IMR-90 (cell line): ENCODE measurements at regions not wholly inside any gene's neighbourhood (a gene's known extent, or its start where the extent isn't known, plus 50 kb on each side); places are given as distances from the start of the nearest gene placed in this dataset.

ENCODE experiments used
- ATAC-seq: fragments of 200-7000 bp; cut with Tn5 transposase; 2 replicates; pipeline ENCODE4 v1.9.1; 2020; ENCODE audit warnings: low read depth, mild to moderate bottlenecking, moderate library complexity
- BruUV-seq: library from RNA; stranded (reverse); fragments of 400-500 nt; replicated peaks from 2 replicates; lab custom pipeline; 2021; lab: Mats Ljungman, UMichigan
- CTCF ChIA-PET: fragments of 300-600 bp; formaldehyde crosslinking; extraction: SDS; loops from one replicate; lab custom pipeline; 2021; ENCODE audit warnings: antibody characterized with exemption; lab: Yijun Ruan, JAX
- POLR2A ChIA-PET: fragments of 300-600 bp; sonication (Branson Sonifier 250); formaldehyde crosslinking; loops from one replicate; lab custom pipeline; 2022; ENCODE audit warnings: antibody characterized with exemption; ENCODE audit not compliant: unreplicated experiment; lab: Charles Lee
- DNase-seq: peaks from one replicate; pipeline ENCODE4 v3.0.0; 2013
- H2AFZ ChIP-seq: replicated peaks from 2 replicates; pipeline ENCODE3; 2013; ENCODE audit warnings: low read length, mild to moderate bottlenecking; ENCODE audit not compliant: poor library complexity
- H2AK5ac ChIP-seq: 2 replicates; pipeline ENCODE4 v1.6.1; 2013; ENCODE audit warnings: low read depth, low read length, inconsistent platforms
- H2AK9ac ChIP-seq: replicated peaks from 2 replicates; pipeline ENCODE3; 2013; ENCODE audit warnings: mild to moderate bottlenecking, low read depth, low read length, moderate library complexity; ENCODE audit not compliant: poor library complexity
- H2BK120ac ChIP-seq: 2 replicates; pipeline ENCODE4 v1.6.1; 2013; ENCODE audit warnings: low read depth, low read length, inconsistent platforms
- H2BK15ac ChIP-seq: 3 replicates; pipeline ENCODE4 v1.6.1; 2013; ENCODE audit warnings: low read depth, low read length, inconsistent platforms
- H2BK20ac ChIP-seq: 2 replicates; pipeline ENCODE4 v1.6.1; 2013; ENCODE audit warnings: low read depth, mild to moderate bottlenecking, inconsistent platforms, low read length, moderate library complexity
- H2BK5ac ChIP-seq: 2 replicates; pipeline ENCODE4 v1.6.1; 2013; ENCODE audit warnings: mild to moderate bottlenecking, low read depth, low read length, inconsistent platforms; ENCODE audit not compliant: poor library complexity, severe bottlenecking
- H3K14ac ChIP-seq: replicated peaks from 2 replicates; pipeline ENCODE4 v1.6.1; 2013; ENCODE audit warnings: low read depth, low read length, inconsistent platforms
- H3K18ac ChIP-seq: 2 replicates; pipeline ENCODE4 v1.6.1; 2013; ENCODE audit warnings: low read depth, low read length, control low read depth
- H3K23ac ChIP-seq: 2 replicates; pipeline ENCODE4 v1.6.1; 2013; ENCODE audit warnings: low read depth, low read length, inconsistent platforms
- H3K27ac ChIP-seq: 2 replicates; pipeline ENCODE4 v1.5.1; 2013; ENCODE audit warnings: mild to moderate bottlenecking, control low read depth, low read length; ENCODE audit not compliant: insufficient read depth
- H3K27me3 ChIP-seq: 2 replicates; pipeline ENCODE4 v1.6.1; 2013; ENCODE audit warnings: low read length; ENCODE audit not compliant: control insufficient read depth, insufficient read depth
- H3K36me3 ChIP-seq: 2 replicates; pipeline ENCODE4 v1.6.1; 2013; ENCODE audit warnings: low read length, mixed read lengths; ENCODE audit not compliant: control insufficient read depth, insufficient read depth
- H3K4ac ChIP-seq: 2 replicates; pipeline ENCODE4 v1.6.1; 2013; ENCODE audit warnings: low read depth, low read length, inconsistent platforms
- H3K4me1 ChIP-seq: 2 replicates; pipeline ENCODE4 v1.6.1; 2013; ENCODE audit warnings: low read length, mixed read lengths; ENCODE audit not compliant: control insufficient read depth, insufficient read depth
- H3K4me2 ChIP-seq: 2 replicates; pipeline ENCODE4 v1.6.1; 2013; ENCODE audit warnings: low read depth, mild to moderate bottlenecking, control low read depth, low read length, moderate library complexity
- H3K4me3 ChIP-seq: 2 replicates; pipeline ENCODE4 v1.5.1; 2013; ENCODE audit warnings: low read depth, mild to moderate bottlenecking, control low read depth, low read length, moderate library complexity; ENCODE audit not compliant: insufficient read depth
- H3K56ac ChIP-seq: 2 replicates; pipeline ENCODE4 v1.6.1; 2013; ENCODE audit warnings: low read length, inconsistent platforms; ENCODE audit not compliant: insufficient read depth; ENCODE audit errors: extremely low read depth
- H3K79me1 ChIP-seq, 2 experiments: 2 replicates each; pipeline ENCODE4 v1.6.1; 2013; ENCODE audit warnings: low read length in 2 of 2, inconsistent platforms in 1 of 2, low read depth in 1 of 2
- H3K9ac ChIP-seq: 2 replicates; pipeline ENCODE4 v1.6.1; 2013; ENCODE audit warnings: low read depth, low read length, control low read depth
- H3K9me1 ChIP-seq: 2 replicates; pipeline ENCODE4 v1.6.1; 2013; ENCODE audit warnings: low read length, inconsistent platforms; ENCODE audit not compliant: insufficient read depth
- H3K9me3 ChIP-seq: 2 replicates; pipeline ENCODE4 v1.6.1; 2013; ENCODE audit warnings: low read length; ENCODE audit not compliant: control insufficient read depth, insufficient read depth
- H4K20me1 ChIP-seq: 2 replicates; pipeline ENCODE4 v1.6.1; 2013; ENCODE audit warnings: low read length, inconsistent platforms; ENCODE audit not compliant: insufficient read depth
- H4K5ac ChIP-seq: 2 replicates; pipeline ENCODE4 v1.6.1; 2013; ENCODE audit warnings: mild to moderate bottlenecking, low read depth, low read length, control low read depth
- H4K8ac ChIP-seq, 2 experiments: 2 replicates each; pipeline ENCODE4 v1.6.1; 2013; ENCODE audit warnings: low read depth in 2 of 2, low read length in 2 of 2, control low read depth in 1 of 2, inconsistent platforms in 1 of 2
- H4K91ac ChIP-seq: 2 replicates; pipeline ENCODE4 v1.6.1; 2013; ENCODE audit warnings: low read depth, low read length, inconsistent platforms; ENCODE audit not compliant: insufficient read depth
- BHLHE40 ChIP-seq: fragments of 150-350 bp; IDR thresholded peaks from 2 replicates; pipeline ENCODE4 v1.6.1; 2016; ENCODE audit warnings: mild to moderate bottlenecking, low read depth, low read length
- CEBPB ChIP-seq: IDR thresholded peaks from 2 replicates; pipeline ENCODE4 v1.6.1; 2012; ENCODE audit warnings: low read depth, low read length, improper control_type of control experiment
- CTCF ChIP-seq: conservative IDR thresholded peaks from 2 replicates; pipeline ENCODE4 v1.5.1; 2012; ENCODE audit warnings: mild to moderate bottlenecking, low read depth, low read length, improper control_type of control experiment
- ELK1 ChIP-seq: fragments of 150-350 bp; IDR thresholded peaks from 2 replicates; pipeline ENCODE4 v1.6.1; 2016; ENCODE audit warnings: low read depth, mild to moderate bottlenecking, low read length, moderate library complexity, borderline replicate concordance
- MAFK ChIP-seq: IDR thresholded peaks from 2 replicates; pipeline ENCODE4 v1.6.1; 2012; ENCODE audit warnings: low read depth, low read length, improper control_type of control experiment
- MAZ ChIP-seq: IDR thresholded peaks from 2 replicates; pipeline ENCODE4 v1.6.1; 2012; ENCODE audit warnings: low read depth, mild to moderate bottlenecking, low read length, improper control_type of control experiment, moderate library complexity, borderline replicate concordance
- RAD21 ChIP-seq: IDR thresholded peaks from 2 replicates; pipeline ENCODE4 v1.6.1; 2012; ENCODE audit warnings: low read length, improper control_type of control experiment
- RCOR1 ChIP-seq: IDR thresholded peaks from 2 replicates; pipeline ENCODE4 v1.6.1; 2012; ENCODE audit warnings: mild to moderate bottlenecking, low read length, improper control_type of control experiment; ENCODE audit not compliant: insufficient replicate concordance
- RFX5 ChIP-seq: IDR thresholded peaks from 2 replicates; pipeline ENCODE4 v1.8.0; 2012; ENCODE audit warnings: low read depth, mild to moderate bottlenecking, low read length, moderate library complexity
- WGBS, 2 experiments: methylation state at CpG; one replicate each; pipeline versions ENCODE4 v1.1.5 to v1.1.7; 2013; ENCODE audit warnings: missing lambda C conversion rate in 2 of 2; ENCODE audit not compliant: insufficient read length in 1 of 2; ENCODE audit errors: extremely low coverage in 2 of 2; 5-methylcytosine and 5-hydroxymethylcytosine counted together
- dilution Hi-C: fragments of 300-500 bp; cut with HindIII; formaldehyde crosslinking; loops from one replicate; pipeline ENCODE4 v1.14.3; 2018; ENCODE audit warnings: low sequenced_read_pairs; ENCODE audit not compliant: unreplicated experiment
- in situ Hi-C: fragments of 300-500 bp; cut with MboI; formaldehyde crosslinking; loops from 3 replicates; pipeline ENCODE4 v1.14.3; 2019; ENCODE audit warnings: low sequenced_read_pairs, inconsistent platforms, mixed read lengths
- intact Hi-C: fragments of 100-400 bp; cut with micrococcal nuclease; formaldehyde crosslinking; loops from 2 replicates; pipeline ENCODE4 v1.10.0; 2022
- TF ChIP-seq, protein P1 (sequence below): fragments of 150-350 bp; IDR thresholded peaks from 2 replicates; pipeline ENCODE4 v1.6.1; 2017; ENCODE audit warnings: mild to moderate bottlenecking, antibody characterized with exemption, low read length, low read depth

DNA sequence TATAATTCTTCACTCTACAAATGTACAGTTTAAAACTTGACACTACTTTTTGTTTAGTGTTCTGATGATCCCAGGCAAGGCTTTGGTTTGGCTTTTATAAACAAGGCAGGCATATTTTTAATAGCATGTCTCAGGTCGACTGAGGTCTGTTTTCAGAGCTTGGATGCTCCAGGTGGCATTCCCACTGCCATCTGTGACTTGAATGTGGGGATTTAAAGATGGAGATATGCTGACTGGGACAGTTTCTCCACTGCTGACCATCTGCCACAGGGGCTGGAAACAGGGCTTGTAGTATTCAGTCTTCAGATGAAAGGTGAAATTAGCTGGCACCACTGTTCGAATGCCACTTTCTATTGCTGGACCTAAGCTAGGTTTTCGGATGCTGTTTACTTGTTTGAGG, 1266.2 kb upstream of the CDH18 start:
- WGBS, 2 experiments, result no CpG with 5 or more reads among the region's 3 CpGs
- no peak overlapping the region for H3K4me3 ChIP-seq
- ATAC-seq, result no peak

More for the DNA sequence above, 1266.2 kb upstream of the CDH18 start:
- in situ Hi-C loops (no loop called here), dilution Hi-C loops (no loop called here), intact Hi-C loops (no loop called here)
- H3K56ac ChIP-seq, result no peak overlapping the region
- no peak overlapping the region for H4K8ac ChIP-seq
- no peak overlapping the region for H2BK5ac ChIP-seq
- H2BK15ac ChIP-seq, result no peak overlapping the region
- H2AK5ac ChIP-seq, result no peak overlapping the region
- H3K18ac ChIP-seq, result no peak overlapping the region
- H2AK9ac ChIP-seq, result no peak overlapping the region
- H4K5ac ChIP-seq, result no peak overlapping the region
- H3K9ac ChIP-seq, result no peak overlapping the region
- H3K4me2 ChIP-seq, result no peak overlapping the region
- H3K9me1 ChIP-seq, result no peaks in the 10 kb centered on the region
- no peak for DNase-seq
- H3K79me1 ChIP-seq, result no peaks in the 10 kb centered on the region
- H2AFZ ChIP-seq, result no peak overlapping the region
- no peak overlapping the region for H3K4ac ChIP-seq
- CTCF ChIA-PET, result no interaction called here
- no peaks in the 10 kb centered on the region for H3K27me3 ChIP-seq
- no peaks in the 10 kb centered on the region for H4K20me1 ChIP-seq
- POLR2A ChIA-PET, result no interaction called here
- TF ChIP-seq RFX5, result no peak
- no peak for TF ChIP-seq RCOR1
- TF ChIP-seq CEBPB, result no peak
- TF ChIP-seq, protein P1, sequence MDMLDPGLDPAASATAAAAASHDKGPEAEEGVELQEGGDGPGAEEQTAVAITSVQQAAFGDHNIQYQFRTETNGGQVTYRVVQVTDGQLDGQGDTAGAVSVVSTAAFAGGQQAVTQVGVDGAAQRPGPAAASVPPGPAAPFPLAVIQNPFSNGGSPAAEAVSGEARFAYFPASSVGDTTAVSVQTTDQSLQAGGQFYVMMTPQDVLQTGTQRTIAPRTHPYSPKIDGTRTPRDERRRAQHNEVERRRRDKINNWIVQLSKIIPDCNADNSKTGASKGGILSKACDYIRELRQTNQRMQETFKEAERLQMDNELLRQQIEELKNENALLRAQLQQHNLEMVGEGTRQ, result no peak
- TF ChIP-seq CTCF, result no peak
- no peak for TF ChIP-seq RAD21
- TF ChIP-seq BHLHE40, result no peak
- no peak for TF ChIP-seq ELK1
- TF ChIP-seq MAZ, result no peak
- no peak for TF ChIP-seq MAFK
- no peaks in the 10 kb centered on the region for H3K36me3 ChIP-seq
- H3K27ac ChIP-seq, result no peak overlapping the region
- BruUV-seq, result no TSS peak
- H3K23ac ChIP-seq, result no peak overlapping the region
- H3K9me3 ChIP-seq, result no peaks in the 10 kb centered on the region
- H2BK120ac ChIP-seq, result no peak overlapping the region
- no peak overlapping the region for H2BK20ac ChIP-seq
- H4K91ac ChIP-seq, result no peak overlapping the region
- H3K14ac ChIP-seq, result no peak overlapping the region
- no peaks in the 10 kb centered on the region for H3K4me1 ChIP-seq
